ENCODE measurements at regions not wholly inside any gene's neighbourhood (a gene's known extent, or its start where the extent isn't known, plus 50 kb on each side); places are given as distances from the start of the nearest gene placed in this dataset.
A peak's percentile ranks its signal among the peaks of the same experiment; 100 is the strongest.

- H3K9me3 ChIP-seq (replicated peaks in 1 of 2; ENCODE audit: control insufficient read depth in 1 of 2, insufficient read depth in 1 of 2, low read length in 2 of 2), result no peaks in the 10 kb centered on the region
- Mint-ChIP-seq H3K27me3 (ENCODE audit: low read depth in 3 of 3) (peaks cover 0 to 1% (median 0%) of the 10 kb centered on the region in 3 donors), H3K4me1 (no peaks in the 10 kb centered on the region), H3K9me3 (no peaks in the 10 kb centered on the region), H3K27ac (peak overlapping the region in 1 of 7 donors; percentile 46), H3K36me3 (no peaks in the 10 kb centered on the region), H3K4me3 (no peak overlapping the region)
- intact Hi-C loops (cut with micrococcal nuclease), result loop anchor here (5.0 to 10.0 kb wide), 2 partner anchors 368 to 370 kb away; no protein-coding TSS in a partner anchor
- peak; percentile 55 for TF ChIP-seq CTCF (IDR thresholded peaks at IDR 0.05)
- H4K20me1 ChIP-seq (ENCODE audit: insufficient read depth, low read length), result no peaks in the 10 kb centered on the region
- H3K79me2 ChIP-seq (ENCODE audit: insufficient read depth, low read length), result no peaks in the 10 kb centered on the region
- no peak overlapping the region for H3K4me3 ChIP-seq (replicated peaks in 1 of 3; ENCODE audit: low read depth in 2 of 3, low read length in 3 of 3)
- peak; percentile 0 to 10 (median 2) for DNase-seq
- no peak overlapping the region for H3K4me2 ChIP-seq (replicated peaks; ENCODE audit: extremely low read depth, low read length, poor library complexity, severe bottlenecking)
- no peaks in the 10 kb centered on the region for H3K27me3 ChIP-seq (ENCODE audit: control insufficient read depth in 2 of 2, insufficient read depth in 2 of 2, low read length in 2 of 2)
- H2AFZ ChIP-seq (ENCODE audit: insufficient read depth, low read depth, low read length, poor library complexity, severe bottlenecking), result no peak overlapping the region
- no peak overlapping the region for H3K27ac ChIP-seq (ENCODE audit: low read depth in 1 of 2, low read length in 2 of 2)
- WGBS (ENCODE audit: insufficient coverage), result 84% methylated on average over 2 of the region's 5 CpGs
- H3K9ac ChIP-seq (ENCODE audit: insufficient read depth, low read length, poor library complexity, severe bottlenecking), result no peak overlapping the region
- H3K36me3 ChIP-seq (replicated peaks in 1 of 2; ENCODE audit: control insufficient read depth in 1 of 2, insufficient read depth in 2 of 2, low read length in 2 of 2), result no peaks in the 10 kb centered on the region
- no peaks in the 10 kb centered on the region for H3K4me1 ChIP-seq (ENCODE audit: control insufficient read depth in 1 of 2, insufficient read depth in 2 of 2, low read length in 2 of 2)
Observed at GRCh38 chr2:41414486-41415230, 633.2 kb upstream of the PKDCC start.

GRCh38 chr2:41417511-41417910 lies 630.3 kb upstream of the PKDCC start:
- WGBS (ENCODE audit: insufficient coverage), result no CpG with 5 or more reads among the region's 1 CpG
- no peak for DNase-seq
- Histone ChIP-seq H3K4me3 (replicated peaks in 1 of 3; ENCODE audit: low read depth in 2 of 3, low read length in 3 of 3) (no peak overlapping the region), H3K27ac (ENCODE audit: low read depth in 1 of 2, low read length in 2 of 2) (no peak overlapping the region), H3K36me3 (replicated peaks in 1 of 2; ENCODE audit: control insufficient read depth in 1 of 2, insufficient read depth in 2 of 2, low read length in 2 of 2) (no peaks in the 10 kb centered on the region), H4K20me1 (ENCODE audit: insufficient read depth, low read length) (no peaks in the 10 kb centered on the region), H3K27me3 (ENCODE audit: control insufficient read depth in 2 of 2, insufficient read depth in 2 of 2, low read length in 2 of 2) (no peaks in the 10 kb centered on the region), H3K79me2 (ENCODE audit: insufficient read depth, low read length) (no peaks in the 10 kb centered on the region), H3K4me2 (replicated peaks; ENCODE audit: extremely low read depth, low read length, poor library complexity, severe bottlenecking) (no peak overlapping the region), H3K4me1 (ENCODE audit: control insufficient read depth in 1 of 2, insufficient read depth in 2 of 2, low read length in 2 of 2) (no peaks in the 10 kb centered on the region), H2AFZ (ENCODE audit: insufficient read depth, low read depth, low read length, poor library complexity, severe bottlenecking) (no peak overlapping the region), H3K9me3 (replicated peaks in 1 of 2; ENCODE audit: control insufficient read depth in 1 of 2, insufficient read depth in 1 of 2, low read length in 2 of 2) (no peaks in the 10 kb centered on the region), H3K9ac (ENCODE audit: insufficient read depth, low read length, poor library complexity, severe bottlenecking) (no peak overlapping the region)
- H3K9me3 Mint-ChIP-seq, result peaks cover 0 to 1% (median 0%) of the 10 kb centered on the region in 7 donors
- no peak for TF ChIP-seq CTCF (IDR thresholded peaks at IDR 0.05)
- H3K4me1 Mint-ChIP-seq, result no peaks in the 10 kb centered on the region
- intact Hi-C loops (cut with micrococcal nuclease), result loop anchor here in 1 of 2 donors (10.0 kb wide), 1 partner anchor 367 kb away; no protein-coding TSS in a partner anchor
- H3K27me3 Mint-ChIP-seq (ENCODE audit: low read depth in 3 of 3), result no peaks in the 10 kb centered on the region
- no peak overlapping the region for H3K27ac Mint-ChIP-seq
- H3K36me3 Mint-ChIP-seq, result no peaks in the 10 kb centered on the region
- no peak overlapping the region for H3K4me3 Mint-ChIP-seq
